ENCODE measurements at regions not wholly inside any gene's neighbourhood (a gene's known extent, or its start where the extent isn't known, plus 50 kb on each side); places are given as distances from the start of the nearest gene placed in this dataset.

DNA sequence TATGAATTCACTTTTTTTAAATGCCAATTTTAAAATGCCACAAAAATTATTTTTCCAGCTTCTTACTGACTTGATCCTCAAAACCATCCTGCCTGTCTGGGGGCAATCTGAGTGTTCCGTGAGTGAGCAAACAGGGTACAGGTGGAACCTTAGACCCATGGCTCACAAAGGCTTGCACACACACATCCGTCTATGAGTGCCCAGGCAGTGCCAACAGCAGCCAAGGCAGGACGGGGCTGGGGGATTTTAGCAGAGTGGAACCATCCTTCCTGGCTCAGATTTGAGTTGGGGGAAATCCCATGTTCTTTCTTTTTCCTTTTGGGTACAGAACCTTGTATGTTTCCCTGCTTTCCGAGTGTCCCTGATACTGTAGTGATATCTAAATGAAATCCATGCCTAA is 377.7 kb upstream of the MGMT start:
- Mint-ChIP-seq H3K27me3 (ENCODE audit: low read depth) (no peaks in the 10 kb centered on the region), H3K36me3 (ENCODE audit: insufficient read depth) (no peaks in the 10 kb centered on the region), H3K4me3 (no peak overlapping the region), H3K9me3 (no peaks in the 10 kb centered on the region), H3K4me1 (ENCODE audit: low read depth) (no peaks in the 10 kb centered on the region)
- ATAC-seq: no peak
- DNase-seq: no peak

DNA sequence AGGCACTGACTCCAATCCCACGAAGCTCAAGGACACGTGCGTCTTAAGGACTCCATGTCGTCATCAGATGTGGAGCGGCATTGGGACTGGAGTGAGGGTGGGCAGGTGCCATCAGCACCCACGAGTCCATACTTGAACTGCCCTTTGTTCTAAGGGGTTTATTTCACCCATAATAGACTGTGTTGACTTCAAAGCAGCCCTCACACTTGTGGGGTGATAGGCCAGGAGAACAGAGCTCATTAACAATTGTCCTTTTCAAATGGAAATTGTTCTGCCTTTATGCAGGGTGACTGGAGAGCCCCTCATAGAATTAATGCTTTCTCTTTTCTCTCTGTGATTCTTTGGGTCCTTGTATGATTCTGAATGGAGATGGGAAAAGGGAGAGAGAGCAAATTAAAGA is 376.9 kb upstream of the MGMT start:
- H3K27me3 Mint-ChIP-seq (ENCODE audit: low read depth): no peaks in the 10 kb centered on the region
- H3K36me3 Mint-ChIP-seq (ENCODE audit: insufficient read depth): no peaks in the 10 kb centered on the region
- no peaks in the 10 kb centered on the region for H3K4me1 Mint-ChIP-seq (ENCODE audit: low read depth)
- DNase-seq: no peak
- no peak for ATAC-seq
- H3K9me3 Mint-ChIP-seq: no peaks in the 10 kb centered on the region
- no peak overlapping the region for H3K4me3 Mint-ChIP-seq

DNA sequence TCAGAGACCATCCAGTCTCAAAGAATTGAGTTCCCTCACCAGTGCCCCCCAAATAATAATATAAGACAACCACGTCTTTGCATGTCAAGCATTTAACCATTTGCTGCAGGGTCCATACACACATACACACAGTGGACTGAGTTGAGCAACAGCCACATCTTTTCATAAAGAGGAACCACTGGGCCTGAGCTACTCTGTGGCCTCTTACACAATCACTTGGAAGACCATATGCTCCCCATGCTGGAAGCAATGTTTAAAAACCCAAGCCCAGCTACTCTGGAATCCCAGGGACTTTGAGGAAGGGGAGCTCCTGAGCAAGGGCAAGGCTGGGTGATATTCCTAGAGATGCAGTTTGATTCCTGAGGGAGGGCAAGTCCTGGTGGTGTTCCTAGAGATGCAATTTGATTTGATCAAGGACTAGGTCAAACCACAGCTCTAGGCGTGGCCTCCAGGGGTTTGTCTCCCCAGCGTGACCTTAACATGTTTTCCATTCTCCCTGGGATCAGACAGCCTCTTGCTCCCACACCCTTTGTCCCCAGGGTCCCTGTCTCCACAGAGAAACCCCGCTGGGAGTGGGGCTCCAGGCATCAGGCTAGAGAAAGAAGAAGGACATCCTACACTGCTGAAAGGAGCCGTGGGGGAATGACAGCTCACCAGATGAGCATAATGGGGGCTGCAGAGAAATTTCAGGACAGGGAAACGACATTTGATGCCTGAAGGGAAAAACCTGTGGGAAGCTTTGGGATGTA is 376.2 kb upstream of the MGMT start:
- H3K27me3 Mint-ChIP-seq (ENCODE audit: low read depth): no peaks in the 10 kb centered on the region
- H3K9me3 Mint-ChIP-seq: no peaks in the 10 kb centered on the region
- ATAC-seq (no peak), DNase-seq (no peak)
- no peak overlapping the region for H3K4me3 Mint-ChIP-seq
- no peaks in the 10 kb centered on the region for H3K36me3 Mint-ChIP-seq (ENCODE audit: insufficient read depth)
- H3K4me1 Mint-ChIP-seq (ENCODE audit: low read depth): no peaks in the 10 kb centered on the region

DNA sequence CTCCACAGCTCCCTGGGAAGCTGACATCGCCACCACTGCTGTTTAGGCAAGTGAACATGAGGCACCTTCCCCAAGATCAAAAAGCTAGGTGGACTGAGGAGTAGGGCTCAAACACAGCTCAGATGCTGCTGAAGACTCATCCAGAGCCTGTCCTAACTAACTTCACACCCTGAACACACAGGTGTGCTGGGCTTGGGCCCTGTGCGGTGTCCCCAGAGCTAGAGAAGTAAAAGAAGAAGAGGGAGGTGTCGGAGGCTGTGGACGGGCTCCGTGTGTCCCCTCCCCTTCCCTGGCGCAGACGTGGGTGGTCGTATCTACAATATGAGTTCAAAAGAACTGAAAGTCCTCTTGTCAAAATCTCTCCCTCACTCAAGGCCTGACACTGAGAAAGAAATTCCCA is 373.4 kb upstream of the MGMT start:
- no peaks in the 10 kb centered on the region for H3K27me3 Mint-ChIP-seq (ENCODE audit: low read depth)
- no peaks in the 10 kb centered on the region for H3K36me3 Mint-ChIP-seq (ENCODE audit: insufficient read depth)
- ATAC-seq: no peak
- H3K4me1 Mint-ChIP-seq (ENCODE audit: low read depth): no peaks in the 10 kb centered on the region
- no peaks in the 10 kb centered on the region for H3K9me3 Mint-ChIP-seq
- DNase-seq: no peak
- no peak overlapping the region for H3K4me3 Mint-ChIP-seq

DNA sequence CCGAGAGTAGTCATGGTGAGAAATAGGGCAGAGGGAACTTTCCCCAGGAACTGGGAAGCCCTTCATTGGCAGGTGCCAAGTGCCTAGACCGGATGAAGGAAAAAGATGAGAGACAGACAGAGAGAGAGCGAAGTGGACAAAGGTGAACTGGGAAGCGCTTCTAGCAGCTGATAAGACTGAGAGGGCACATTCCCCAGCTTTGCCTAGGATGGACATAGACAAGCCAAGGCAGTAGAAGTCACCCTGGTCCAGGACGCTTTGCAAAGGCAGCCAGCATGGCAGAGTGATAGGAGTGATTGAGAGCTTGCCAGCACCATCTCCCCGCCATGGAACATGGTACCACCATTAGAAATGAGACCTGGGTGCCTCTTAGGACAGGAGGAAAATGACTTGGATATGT is 372.8 kb upstream of the MGMT start:
- Mint-ChIP-seq H3K9me3 (no peaks in the 10 kb centered on the region), H3K4me3 (no peak overlapping the region), H3K36me3 (ENCODE audit: insufficient read depth) (no peaks in the 10 kb centered on the region), H3K4me1 (ENCODE audit: low read depth) (no peaks in the 10 kb centered on the region), H3K27me3 (ENCODE audit: low read depth) (no peaks in the 10 kb centered on the region)
- no peak for DNase-seq
- no peak for ATAC-seq

DNA sequence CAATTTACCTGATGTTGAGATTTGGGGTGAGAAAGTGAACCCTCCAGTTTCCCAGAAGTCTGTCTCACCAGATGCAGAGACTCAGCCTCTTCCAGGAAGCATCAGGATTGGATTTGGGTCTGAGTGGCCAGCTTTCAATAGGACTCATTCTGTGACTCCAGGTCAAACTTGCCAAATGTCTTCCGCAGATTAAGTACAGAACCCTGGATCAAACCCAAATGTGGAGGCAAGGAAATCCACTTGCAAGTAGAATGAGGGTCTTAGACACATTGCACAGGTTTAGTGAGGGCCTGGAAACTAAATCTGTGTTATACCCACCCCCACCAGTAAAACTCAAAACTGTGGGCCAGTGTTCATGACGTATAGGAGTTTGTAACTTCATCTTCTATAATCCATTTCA is 372.2 kb upstream of the MGMT start:
- Mint-ChIP-seq H3K27me3 (ENCODE audit: low read depth) (no peaks in the 10 kb centered on the region), H3K36me3 (ENCODE audit: insufficient read depth) (no peaks in the 10 kb centered on the region), H3K4me3 (no peak overlapping the region), H3K9me3 (no peaks in the 10 kb centered on the region), H3K4me1 (ENCODE audit: low read depth) (no peaks in the 10 kb centered on the region)
- ATAC-seq (no peak), DNase-seq (no peak)

DNA sequence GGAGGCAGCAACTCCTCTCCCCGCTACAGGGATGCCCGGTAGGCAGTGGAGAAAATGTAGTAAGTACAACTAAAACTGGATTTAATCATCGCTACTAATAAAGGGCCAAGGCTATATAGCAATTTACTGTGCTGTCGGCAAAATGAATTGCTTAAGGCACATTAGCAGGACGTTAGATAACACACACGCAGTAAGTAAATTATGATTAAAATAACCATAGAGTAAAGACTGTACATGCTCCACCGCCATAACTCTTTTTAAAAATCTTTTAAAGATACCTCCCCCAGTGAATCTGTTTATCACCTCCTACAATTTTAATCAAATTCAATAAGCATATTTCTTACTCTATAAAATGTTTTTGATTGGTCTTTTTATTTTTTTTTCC is 371.4 kb upstream of the MGMT start:
- H3K4me3 Mint-ChIP-seq: no peak overlapping the region
- H3K36me3 Mint-ChIP-seq (ENCODE audit: insufficient read depth): no peaks in the 10 kb centered on the region
- ATAC-seq (no peak), DNase-seq (no peak)
- H3K27me3 Mint-ChIP-seq (ENCODE audit: low read depth): no peaks in the 10 kb centered on the region
- H3K9me3 Mint-ChIP-seq: no peaks in the 10 kb centered on the region
- no peaks in the 10 kb centered on the region for H3K4me1 Mint-ChIP-seq (ENCODE audit: low read depth)

DNA sequence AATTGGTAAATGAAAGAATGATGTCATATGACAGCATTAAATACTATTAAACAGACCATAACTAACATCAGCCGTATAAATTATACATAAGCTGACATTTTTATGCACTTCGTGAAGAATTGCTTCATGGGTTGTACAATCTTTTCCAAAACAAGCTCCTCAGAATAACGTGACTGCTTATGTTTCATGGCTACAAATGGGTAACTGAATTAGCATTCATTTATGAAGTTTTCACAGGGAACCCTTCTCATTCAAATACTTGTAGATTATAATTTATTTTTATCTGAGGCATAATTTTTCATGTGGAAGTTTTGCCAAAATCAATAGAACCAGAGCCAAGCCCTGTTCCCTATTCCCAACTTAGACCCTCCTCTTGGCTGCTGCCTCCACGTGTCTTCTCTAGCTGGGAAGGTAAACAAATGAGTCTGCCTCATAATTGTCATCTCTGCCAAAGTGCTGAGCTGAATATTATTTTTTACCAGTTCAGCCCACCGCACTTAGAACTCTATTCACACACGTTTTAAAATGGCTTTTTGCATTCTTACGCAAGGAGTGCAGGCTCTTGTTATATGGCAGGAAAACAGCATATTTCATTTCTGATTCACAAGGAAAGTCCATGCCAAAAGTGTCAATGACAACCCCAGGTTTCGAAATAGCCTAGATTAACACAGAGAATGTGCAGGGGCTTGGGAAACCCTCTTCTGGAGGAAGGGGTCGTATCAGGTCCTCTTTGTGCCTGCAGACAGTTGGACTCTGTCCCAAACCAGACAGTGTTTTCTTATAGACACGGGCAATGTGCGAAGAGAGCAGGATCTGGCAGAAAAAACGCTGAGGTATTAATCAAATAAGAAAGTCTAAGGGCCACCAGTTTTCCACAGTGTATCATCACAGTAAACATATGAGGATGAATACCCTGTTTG is 370.7 kb upstream of the MGMT start:
- no peak for ATAC-seq
- no peaks in the 10 kb centered on the region for H3K36me3 Mint-ChIP-seq (ENCODE audit: insufficient read depth)
- H3K4me3 Mint-ChIP-seq: no peak overlapping the region

DNA sequence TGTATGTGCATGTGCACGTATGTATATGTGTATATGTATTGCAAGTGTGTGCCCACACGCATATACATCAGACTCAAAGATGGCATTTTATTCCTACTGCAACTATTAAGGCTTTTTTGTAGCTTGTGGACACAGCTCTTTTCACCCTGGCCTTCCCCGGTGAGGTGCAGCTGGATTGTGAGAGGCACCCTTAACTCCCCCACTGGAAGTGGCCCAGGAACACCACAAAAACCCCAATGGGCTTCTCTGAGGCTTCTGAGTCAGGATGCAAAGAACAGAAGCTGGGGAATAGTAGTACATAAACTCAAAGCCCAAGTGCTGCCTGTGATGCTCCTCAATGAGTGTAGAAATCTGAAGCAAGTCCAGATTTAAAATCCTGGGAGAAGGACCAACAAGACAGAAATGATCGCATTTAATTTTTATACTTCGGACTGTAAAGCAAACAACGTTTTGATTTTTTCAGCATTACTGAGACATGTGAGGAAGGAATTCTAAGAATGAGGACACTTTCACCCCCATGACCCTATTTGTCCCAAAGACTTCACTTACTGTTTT is 369.2 kb upstream of the MGMT start:
- Mint-ChIP-seq H3K27me3 (ENCODE audit: low read depth) (no peaks in the 10 kb centered on the region), H3K4me3 (no peak overlapping the region), H3K4me1 (ENCODE audit: low read depth) (peaks cover 9% of the 10 kb centered on the region), H3K36me3 (ENCODE audit: insufficient read depth) (no peaks in the 10 kb centered on the region), H3K9me3 (no peaks in the 10 kb centered on the region)
- DNase-seq: no peak
- no peak for ATAC-seq

More for the DNA sequence above, 370.7 kb upstream of the MGMT start:
- Mint-ChIP-seq H3K4me1 (ENCODE audit: low read depth) (peaks cover 1% of the 10 kb centered on the region), H3K9me3 (no peaks in the 10 kb centered on the region), H3K27me3 (ENCODE audit: low read depth) (no peaks in the 10 kb centered on the region)
- DNase-seq: no peak

DNA sequence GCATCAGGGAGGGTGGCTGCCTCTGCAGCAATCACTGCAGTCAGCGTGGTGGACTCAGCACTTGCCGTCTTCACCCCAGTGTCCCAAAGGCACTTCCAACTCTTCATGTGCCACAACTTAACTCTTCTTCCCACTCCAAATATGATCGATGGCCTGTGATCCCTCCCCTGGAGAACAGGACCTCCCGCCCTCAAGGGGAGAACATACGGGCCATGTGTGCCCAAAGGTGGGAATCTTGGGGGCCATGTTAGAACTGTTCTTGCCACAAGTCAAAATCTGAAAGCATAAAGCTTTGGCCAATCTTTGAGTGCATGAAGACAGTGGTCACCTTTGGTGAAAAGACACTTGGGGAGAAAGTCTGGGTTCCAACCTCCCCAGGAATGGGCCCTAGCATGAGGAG is 368.5 kb upstream of the MGMT start:
- ATAC-seq: no peak
- Mint-ChIP-seq H3K36me3 (ENCODE audit: insufficient read depth) (no peaks in the 10 kb centered on the region), H3K4me1 (ENCODE audit: low read depth) (peaks cover 9% of the 10 kb centered on the region), H3K4me3 (no peak overlapping the region), H3K27me3 (ENCODE audit: low read depth) (no peaks in the 10 kb centered on the region), H3K9me3 (no peaks in the 10 kb centered on the region)
- no peak for DNase-seq

DNA sequence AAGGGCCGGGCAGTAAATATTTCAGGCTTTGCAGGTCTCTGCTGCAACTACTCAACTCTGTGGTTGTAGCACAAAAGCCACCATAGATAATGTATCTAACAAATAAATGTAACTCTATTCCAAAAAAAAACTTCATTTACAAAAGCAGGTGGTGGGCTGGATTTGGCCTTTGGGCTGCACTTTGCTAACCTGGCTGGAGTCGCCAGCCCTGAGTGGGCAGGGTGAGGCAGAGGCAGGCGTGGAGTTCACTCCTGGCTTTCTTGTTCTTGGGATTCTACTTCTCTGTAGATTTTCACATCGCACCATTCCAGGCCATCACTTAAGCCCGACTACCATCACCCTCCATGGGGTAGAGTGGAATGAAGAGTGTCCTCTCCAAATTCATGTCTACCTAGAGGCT is 367.6 kb upstream of the MGMT start:
- no peaks in the 10 kb centered on the region for H3K36me3 Mint-ChIP-seq (ENCODE audit: insufficient read depth)
- H3K27me3 Mint-ChIP-seq (ENCODE audit: low read depth): no peaks in the 10 kb centered on the region
- peaks cover 11% of the 10 kb centered on the region for H3K4me1 Mint-ChIP-seq (ENCODE audit: low read depth)
- no peak overlapping the region for H3K4me3 Mint-ChIP-seq
- DNase-seq: no peak
- no peak for ATAC-seq
- H3K9me3 Mint-ChIP-seq: no peaks in the 10 kb centered on the region

DNA sequence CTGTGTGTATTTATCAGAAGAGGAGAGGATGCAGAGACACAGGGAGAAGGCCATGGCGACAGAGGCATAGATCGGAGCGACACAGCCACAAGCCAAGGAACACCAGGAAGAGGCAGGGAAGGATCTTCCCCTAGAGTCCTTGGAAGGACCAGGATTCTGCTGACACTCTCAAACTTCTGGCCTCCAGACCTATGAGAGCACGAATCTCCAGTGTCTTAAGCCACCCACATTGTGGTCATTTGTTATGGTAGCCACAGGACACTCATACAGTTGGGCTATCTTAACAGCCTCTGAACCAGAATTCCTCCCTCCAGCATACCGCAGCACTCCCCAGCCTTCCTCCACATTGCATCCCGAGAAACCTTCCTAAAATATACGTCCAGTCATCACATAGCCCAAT is 367.0 kb upstream of the MGMT start:
- DNase-seq: no peak
- no peaks in the 10 kb centered on the region for H3K36me3 Mint-ChIP-seq (ENCODE audit: insufficient read depth)
- H3K4me1 Mint-ChIP-seq (ENCODE audit: low read depth): peaks cover 13% of the 10 kb centered on the region
- ATAC-seq: no peak
- H3K4me3 Mint-ChIP-seq: no peak overlapping the region
- no peaks in the 10 kb centered on the region for H3K27me3 Mint-ChIP-seq (ENCODE audit: low read depth)
- no peaks in the 10 kb centered on the region for H3K9me3 Mint-ChIP-seq

DNA sequence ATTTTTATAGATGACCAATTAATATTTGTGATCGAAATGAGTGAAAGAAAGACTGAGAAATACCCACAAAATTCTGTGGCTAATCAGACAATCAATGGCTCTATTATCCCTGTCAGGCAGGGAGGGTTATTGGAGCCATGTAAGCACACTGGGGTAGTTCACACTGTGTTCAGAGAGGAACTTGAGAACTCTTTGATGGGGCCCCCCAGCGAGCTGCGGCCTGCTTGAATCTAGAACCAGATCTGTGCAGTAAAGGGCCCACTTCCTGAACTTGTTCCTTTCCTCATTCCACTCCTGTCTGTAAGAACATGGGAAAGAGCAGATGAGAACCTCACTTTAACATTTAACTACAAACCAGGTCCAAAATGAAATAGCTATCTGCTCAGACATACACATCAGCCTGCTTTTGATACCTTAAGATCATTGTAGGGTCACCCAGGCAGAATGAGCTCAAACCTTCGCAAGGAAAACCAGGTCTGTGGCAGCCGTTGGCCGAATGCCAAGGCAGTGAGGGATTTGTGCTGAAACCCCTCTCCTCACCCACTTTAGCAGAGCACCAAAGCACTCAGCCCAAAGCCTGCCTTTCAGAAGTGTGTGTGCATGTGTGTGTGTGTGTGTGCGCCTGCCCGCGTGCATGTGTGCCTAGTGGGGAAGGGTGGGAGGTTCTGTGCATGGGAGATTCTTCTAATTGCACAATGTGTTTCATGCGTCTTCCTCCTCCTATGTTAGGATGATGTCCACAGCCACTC is 365.6 kb upstream of the MGMT start:
- H3K27me3 Mint-ChIP-seq (ENCODE audit: low read depth): no peaks in the 10 kb centered on the region
- ATAC-seq (no peak), DNase-seq (no peak)
- H3K4me1 Mint-ChIP-seq (ENCODE audit: low read depth): peaks cover 17% of the 10 kb centered on the region
- H3K36me3 Mint-ChIP-seq (ENCODE audit: insufficient read depth): no peaks in the 10 kb centered on the region
- H3K9me3 Mint-ChIP-seq: no peaks in the 10 kb centered on the region
- H3K4me3 Mint-ChIP-seq: no peak overlapping the region

DNA sequence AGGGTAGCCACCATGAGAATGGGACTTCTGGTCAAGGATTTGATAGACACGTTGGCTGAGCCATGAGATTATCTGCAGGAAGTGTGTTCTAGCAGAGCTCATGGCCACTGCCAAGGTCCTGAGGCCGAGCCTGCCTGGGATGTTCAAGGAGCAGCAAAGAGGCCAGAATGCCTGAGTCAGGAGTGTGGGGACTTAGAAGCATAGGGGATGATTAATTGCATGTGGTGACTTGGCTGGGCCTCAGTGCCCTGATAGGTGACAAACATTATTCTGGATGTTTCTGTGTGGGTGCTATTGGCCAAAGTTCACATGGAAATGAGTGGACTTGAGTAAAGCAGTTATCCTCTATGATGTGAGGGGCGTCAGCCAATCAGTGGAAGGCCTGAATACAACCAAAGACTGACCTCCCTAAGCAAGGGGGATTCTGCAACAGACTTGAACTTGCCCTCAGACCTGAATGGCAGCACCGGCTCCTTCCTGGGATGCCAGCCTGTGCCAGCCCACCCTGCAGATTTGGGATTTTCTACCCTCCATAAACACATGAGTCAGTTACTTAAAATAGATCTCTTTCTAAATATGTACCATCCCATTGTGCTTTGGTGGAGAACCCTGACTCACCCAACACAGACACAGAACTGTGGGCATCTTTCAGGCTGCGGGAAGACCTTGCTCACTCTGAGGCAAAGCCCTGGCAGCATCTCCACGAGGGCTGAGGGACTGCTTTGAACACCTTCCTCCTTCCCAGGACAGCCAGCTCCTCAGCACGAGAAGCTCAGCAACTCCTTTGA is 363.9 kb upstream of the MGMT start:
- Mint-ChIP-seq H3K4me3 (no peak overlapping the region), H3K36me3 (ENCODE audit: insufficient read depth) (no peaks in the 10 kb centered on the region), H3K9me3 (no peaks in the 10 kb centered on the region), H3K4me1 (ENCODE audit: low read depth) (peaks cover 18% of the 10 kb centered on the region), H3K27me3 (ENCODE audit: low read depth) (no peaks in the 10 kb centered on the region)
- DNase-seq (no peak), ATAC-seq (no peak)
